Keratinocyte (primary cell): ENCODE measurements at regions not wholly inside any gene's neighbourhood (a gene's known extent, or its start where the extent isn't known, plus 50 kb on each side); places are given as distances from the start of the nearest gene placed in this dataset.

Experiments used
- EZH2 ChIP-seq: IDR thresholded peaks from one replicate; pipeline ENCODE4 v1.6.1; 2012; ENCODE audit warnings: inconsistent platforms, mild to moderate bottlenecking, low read length, moderate library complexity
- TF ChIP-seq, protein P1 (sequence below), 3 experiments: IDR thresholded peaks in 1 of 3; conservative IDR thresholded peaks in 1 of 3; optimal IDR thresholded peaks in 1 of 3; 2 replicates in 2 of 3; 3 replicates in 1 of 3; pipeline versions ENCODE3 to v1.5.1; 2011; ENCODE audit warnings: low read length in 3 of 3, mild to moderate bottlenecking in 3 of 3, moderate library complexity in 2 of 3, control low read depth in 1 of 3, inconsistent platforms in 1 of 3; ENCODE audit not compliant: insufficient read depth in 2 of 3; ENCODE audit errors: extremely low read depth in 1 of 3

DNA sequence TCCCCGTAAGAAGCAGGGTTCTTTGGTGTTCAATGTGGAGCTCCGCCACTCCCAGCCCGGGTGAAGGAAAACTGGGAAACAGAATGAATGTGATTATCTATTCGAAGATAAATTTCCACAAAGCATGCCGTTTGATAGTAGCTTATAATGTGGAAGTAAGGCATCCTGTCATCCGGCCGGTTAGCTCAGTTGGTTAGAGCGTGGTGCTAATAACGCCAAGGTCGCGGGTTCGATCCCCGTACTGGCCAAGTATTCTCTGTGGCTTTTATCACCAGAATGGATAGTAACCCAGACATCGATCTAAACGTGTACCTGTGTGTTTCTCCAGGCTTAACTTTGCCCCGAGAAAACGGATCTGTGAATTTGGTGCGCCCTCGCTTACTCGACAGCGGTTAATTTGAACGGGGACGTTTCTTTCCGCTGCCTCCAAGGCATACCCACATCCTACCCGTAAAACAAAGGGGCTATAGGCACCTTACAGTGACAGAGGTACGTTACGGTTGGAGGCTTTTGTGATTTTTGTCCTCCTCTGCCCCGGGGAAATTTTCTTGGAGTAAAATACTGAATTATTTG is 215.2 kb upstream of the ZNF184 start:
- TF ChIP-seq, protein P1, sequence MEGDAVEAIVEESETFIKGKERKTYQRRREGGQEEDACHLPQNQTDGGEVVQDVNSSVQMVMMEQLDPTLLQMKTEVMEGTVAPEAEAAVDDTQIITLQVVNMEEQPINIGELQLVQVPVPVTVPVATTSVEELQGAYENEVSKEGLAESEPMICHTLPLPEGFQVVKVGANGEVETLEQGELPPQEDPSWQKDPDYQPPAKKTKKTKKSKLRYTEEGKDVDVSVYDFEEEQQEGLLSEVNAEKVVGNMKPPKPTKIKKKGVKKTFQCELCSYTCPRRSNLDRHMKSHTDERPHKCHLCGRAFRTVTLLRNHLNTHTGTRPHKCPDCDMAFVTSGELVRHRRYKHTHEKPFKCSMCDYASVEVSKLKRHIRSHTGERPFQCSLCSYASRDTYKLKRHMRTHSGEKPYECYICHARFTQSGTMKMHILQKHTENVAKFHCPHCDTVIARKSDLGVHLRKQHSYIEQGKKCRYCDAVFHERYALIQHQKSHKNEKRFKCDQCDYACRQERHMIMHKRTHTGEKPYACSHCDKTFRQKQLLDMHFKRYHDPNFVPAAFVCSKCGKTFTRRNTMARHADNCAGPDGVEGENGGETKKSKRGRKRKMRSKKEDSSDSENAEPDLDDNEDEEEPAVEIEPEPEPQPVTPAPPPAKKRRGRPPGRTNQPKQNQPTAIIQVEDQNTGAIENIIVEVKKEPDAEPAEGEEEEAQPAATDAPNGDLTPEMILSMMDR (optimal IDR thresholded peaks at IDR 0.05 in 1 of 3, IDR thresholded peaks at IDR 0.05 in 1 of 3, conservative IDR thresholded peaks at IDR 0.05 in 1 of 3; ENCODE audit: extremely low read depth in 1 of 3, insufficient read depth in 2 of 3, low read length in 3 of 3) = no peak
- no peak for TF ChIP-seq EZH2
